ENCODE measurements at regions not wholly inside any gene's neighbourhood (a gene's known extent, or its start where the extent isn't known, plus 50 kb on each side); places are given as distances from the start of the nearest gene placed in this dataset.

- no peak for DNase-seq
These were observed 120.1 kb downstream of the LRRC70 start for GRCh38 chr5:62698756-62699155.

DNA sequence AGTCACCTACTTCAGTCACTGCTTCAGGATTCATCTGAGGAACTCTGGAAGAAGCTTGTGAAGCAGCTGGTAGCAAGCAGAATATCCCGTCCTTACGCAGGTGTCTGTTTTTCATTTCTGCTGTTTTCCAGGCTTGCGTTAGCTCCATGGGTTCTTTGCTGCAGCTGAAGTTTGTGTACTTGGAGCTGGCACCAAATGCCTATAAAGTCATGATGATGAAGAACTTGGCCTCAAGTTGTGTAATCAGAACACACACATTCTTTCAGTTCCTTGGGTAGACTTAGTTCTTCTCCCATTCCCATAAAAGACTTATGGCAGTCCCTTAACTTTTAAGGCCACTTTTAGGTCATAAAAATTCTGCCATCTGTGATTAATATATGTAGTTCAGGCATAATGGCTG is 116.7 kb downstream of the LRRC70 start:
- DNase-seq: no peak

- DNase-seq: peak; percentile 30
These were observed 114.5 kb downstream of the LRRC70 start for GRCh38 chr5:62692946-62693713.

DNA sequence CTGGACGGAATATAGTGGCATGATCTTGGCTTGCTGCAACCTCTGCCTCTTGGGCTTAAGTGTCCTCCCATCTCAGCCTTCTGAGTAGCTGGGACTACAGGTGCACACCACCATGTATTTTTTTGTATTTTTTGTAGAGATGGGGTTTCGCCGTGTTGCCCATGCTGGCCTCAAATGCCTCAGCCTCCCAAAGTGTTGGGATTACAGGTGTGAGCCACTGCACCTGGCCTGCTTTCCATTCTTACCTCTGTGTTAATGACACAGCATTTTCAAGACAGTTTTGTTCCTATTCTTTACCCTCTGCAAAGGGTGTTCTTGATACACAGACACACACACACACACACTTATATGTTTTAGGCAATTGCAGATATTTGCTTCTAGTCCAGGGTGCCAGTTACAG is 113.3 kb downstream of the LRRC70 start:
- no peak for DNase-seq

DNA sequence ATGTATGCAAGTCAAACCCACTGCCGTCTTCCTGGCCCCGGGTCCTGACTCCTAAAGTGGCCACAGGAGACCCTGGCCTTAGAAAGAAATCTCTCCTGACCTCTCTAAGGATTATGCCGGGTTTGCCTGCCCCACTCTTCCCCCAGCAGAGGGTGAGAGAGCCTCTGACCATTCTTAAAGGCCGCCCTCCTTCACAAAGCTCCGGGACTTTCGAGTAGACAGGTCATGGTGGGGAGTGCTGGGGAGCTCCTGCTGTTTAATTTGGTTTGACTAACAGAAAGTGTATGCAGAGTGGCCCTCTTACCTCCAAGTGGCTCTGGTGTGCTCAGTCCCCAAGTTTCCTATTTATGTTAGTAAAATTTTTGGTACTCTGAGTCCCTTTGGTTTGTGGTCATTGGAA is 111.8 kb downstream of the LRRC70 start:
- no peak for DNase-seq

- DNase-seq: no peak
These were observed 111.2 kb downstream of the LRRC70 start for GRCh38 chr5:62689599-62690368.

DNA sequence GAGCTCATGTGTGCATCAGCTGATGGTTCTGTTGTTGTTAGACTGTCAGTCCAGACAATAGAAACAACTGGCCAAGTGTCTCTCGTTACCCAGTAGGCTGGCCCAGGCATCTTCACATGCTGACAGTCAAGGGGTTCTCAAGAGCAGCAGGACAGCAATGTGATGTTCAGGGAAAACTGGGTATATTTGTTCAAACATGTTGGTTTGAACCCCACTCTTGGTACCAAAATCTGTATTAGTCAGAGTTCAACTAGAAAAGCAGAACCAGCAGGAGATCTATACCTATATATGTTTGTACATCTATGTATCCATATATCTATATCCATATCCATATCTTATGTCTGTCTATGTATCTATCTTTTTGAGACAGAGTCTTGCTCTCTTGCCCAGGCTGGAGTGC is 108.1 kb downstream of the LRRC70 start:
- DNase-seq: no peak

- no peak for DNase-seq
These were observed 106.6 kb downstream of the LRRC70 start for GRCh38 chr5:62685221-62685620.

DNA sequence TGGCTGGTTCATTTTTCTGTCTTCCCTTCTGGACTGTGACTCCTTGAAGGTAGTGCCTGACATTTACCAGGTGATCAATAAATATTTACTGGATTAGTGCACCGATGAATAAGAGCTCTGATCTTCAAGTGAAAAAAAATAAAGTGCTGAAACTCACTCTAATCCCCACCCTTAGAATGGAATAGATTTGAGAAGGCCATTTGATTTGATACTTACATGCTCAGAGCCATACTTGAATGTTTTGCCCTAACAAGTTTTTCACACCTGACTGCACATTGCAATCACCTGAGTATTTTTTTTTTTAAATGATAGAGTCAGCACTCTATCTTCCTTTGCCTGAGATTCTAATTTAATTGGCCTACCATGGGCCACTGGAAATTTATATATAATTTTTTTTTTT is 105.7 kb downstream of the LRRC70 start:
- no peak for DNase-seq

- no peak for DNase-seq
These were observed 103.4 kb downstream of the LRRC70 start for GRCh38 chr5:62682059-62682458.

- DNase-seq: peak; percentile 57
These were observed 102.7 kb downstream of the LRRC70 start for GRCh38 chr5:62681117-62681850.

- no peak for DNase-seq
These were observed 101.5 kb downstream of the LRRC70 start for GRCh38 chr5:62680121-62680520.
